ENCODE measurements at regions not wholly inside any gene's neighbourhood (a gene's known extent, or its start where the extent isn't known, plus 50 kb on each side); places are given as distances from the start of the nearest gene placed in this dataset.
A peak's percentile ranks its signal among the peaks of the same experiment; 100 is the strongest.
"Not testable (repeated sequence)": the region's sequence is repeated elsewhere in the genome, so short reads cannot be mapped to it uniquely, and the experiment has no call there.

- not testable (repeated sequence) for DNase-seq
Measured at GRCh38 chrX:140633105-140633504, 76.5 kb upstream of the LINC00632 start.

- no peak for DNase-seq
Measured at GRCh38 chrX:140608111-140608510, 101.4 kb upstream of the LINC00632 start.

- no peak for DNase-seq
Measured at GRCh38 chrX:140602140-140602539, 97.3 kb upstream of the SOX3 start.

GRCh38 chrX:140599851-140600250 is 95.0 kb upstream of the SOX3 start:
- DNase-seq: no peak

GRCh38 chrX:140589657-140590056 is 84.8 kb upstream of the SOX3 start:
- no peak for DNase-seq

GRCh38 chrX:140586951-140587350 is 82.1 kb upstream of the SOX3 start:
- no peak for DNase-seq

- no peak for DNase-seq
Measured at GRCh38 chrX:140580478-140580877, 75.6 kb upstream of the SOX3 start.

- DNase-seq: peak; percentile 1
Measured at GRCh38 chrX:140572724-140573123, 67.9 kb upstream of the SOX3 start.

- DNase-seq: no peak
Measured at GRCh38 chrX:140563893-140564292, 59.0 kb upstream of the SOX3 start.
